NCI-H69 (cell line): ENCODE measurements at regions not wholly inside any gene's neighbourhood (a gene's known extent, or its start where the extent isn't known, plus 50 kb on each side); places are given as distances from the start of the nearest gene placed in this dataset.
"Not testable (repeated sequence)": the region's sequence is repeated elsewhere in the genome, so short reads cannot be mapped to it uniquely, and the experiment has no call there.

Experiments
- DNase-seq: peaks from one replicate; lab custom pipeline; 2025; lab: John Stamatoyannopoulos, UW

DNA sequence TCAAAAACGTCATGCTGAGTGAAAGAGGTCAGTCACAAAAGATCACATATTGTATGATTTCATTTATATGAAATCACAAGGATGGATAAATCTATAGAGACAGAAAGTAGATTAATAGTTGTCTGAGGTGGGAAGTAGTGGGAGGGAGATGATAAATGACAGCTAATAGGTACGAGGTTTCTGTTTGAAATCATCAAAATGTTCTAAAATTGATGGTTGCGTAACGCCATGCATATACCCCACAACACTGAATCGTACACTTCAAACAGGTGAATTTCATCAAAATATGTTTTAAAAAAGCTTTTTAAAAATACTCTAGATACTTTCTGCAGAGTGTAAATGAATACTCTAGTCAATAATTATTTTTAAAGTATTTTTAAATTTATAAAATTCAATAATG, 303.0 kb upstream of the STAC start:
- no peak for DNase-seq

DNA sequence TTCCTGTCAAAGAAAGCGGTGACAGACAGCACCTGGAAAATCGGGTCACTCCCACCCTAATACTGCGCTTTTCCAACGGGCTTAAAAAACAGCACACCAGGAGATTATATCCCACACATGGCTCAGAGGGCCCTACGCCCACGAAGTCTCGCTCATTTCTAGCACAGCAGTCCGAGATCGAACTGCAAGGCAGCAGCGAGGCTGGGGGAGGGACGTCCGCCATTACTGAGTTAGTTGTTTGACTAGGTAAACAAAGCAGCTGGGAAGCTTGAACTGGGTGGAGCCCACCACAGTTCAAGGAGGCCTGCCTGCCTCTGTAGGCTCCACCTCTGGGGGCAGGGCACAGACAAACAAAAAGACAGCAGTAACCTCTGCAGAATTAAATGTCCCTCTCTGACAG, 297.3 kb upstream of the STAC start:
- DNase-seq = peak; percentile 3

DNA sequence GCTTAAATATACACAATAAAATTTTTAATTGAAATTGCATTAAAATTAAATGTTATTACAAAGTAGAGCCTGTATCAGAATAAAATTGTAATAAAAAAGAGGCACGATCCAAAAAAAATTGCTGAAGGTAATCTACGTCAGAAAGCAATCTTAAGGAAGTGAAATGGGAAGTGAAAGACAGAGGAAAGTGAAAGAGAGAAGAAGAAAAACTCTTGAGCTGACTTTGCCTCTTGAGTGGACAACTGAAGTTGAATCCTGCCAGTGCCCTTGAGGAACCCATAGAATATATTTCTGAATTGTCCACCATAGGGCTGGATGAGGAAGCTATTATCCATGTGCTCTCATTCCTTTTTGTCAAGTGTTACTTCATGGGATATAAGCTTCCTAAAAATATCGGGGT, 285.1 kb upstream of the STAC start:
- no peak for DNase-seq

DNA sequence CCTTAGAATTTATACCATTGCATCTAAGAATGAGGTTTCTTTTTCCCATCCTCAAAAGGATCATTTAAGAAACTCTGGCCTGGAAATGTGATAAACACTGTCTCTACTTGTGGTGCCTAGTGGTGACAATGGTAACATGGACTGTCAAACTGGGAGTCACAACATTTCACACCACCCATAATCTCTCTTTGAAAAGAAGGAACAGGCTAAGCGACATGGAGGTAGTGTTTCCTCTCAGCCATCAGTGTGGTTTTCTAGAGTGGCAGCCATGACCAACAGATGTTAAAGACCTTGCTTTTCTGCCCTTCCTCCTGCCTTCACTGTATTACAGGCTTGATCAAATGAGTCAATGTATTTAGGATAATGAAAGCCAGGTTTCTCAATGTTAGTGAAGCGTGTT, 283.1 kb upstream of the STAC start:
- DNase-seq = no peak

DNA sequence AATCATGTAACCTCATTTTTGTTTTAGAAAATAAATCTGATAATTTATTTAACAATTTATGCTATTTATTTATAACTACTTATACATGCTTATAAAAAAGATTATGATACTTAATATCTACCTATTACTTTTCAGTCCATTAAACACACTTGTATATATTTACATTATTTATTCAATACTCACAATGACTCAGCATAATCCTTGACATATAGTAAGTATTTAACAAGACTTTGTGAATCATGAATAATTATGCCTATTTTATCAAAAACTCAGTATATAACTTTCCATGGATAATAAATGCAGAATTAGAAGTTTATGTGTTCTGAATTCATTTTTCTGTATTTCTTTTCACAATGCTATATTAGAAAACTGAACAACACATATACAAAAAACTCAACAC, 266.0 kb upstream of the STAC start:
- DNase-seq = no peak

DNA sequence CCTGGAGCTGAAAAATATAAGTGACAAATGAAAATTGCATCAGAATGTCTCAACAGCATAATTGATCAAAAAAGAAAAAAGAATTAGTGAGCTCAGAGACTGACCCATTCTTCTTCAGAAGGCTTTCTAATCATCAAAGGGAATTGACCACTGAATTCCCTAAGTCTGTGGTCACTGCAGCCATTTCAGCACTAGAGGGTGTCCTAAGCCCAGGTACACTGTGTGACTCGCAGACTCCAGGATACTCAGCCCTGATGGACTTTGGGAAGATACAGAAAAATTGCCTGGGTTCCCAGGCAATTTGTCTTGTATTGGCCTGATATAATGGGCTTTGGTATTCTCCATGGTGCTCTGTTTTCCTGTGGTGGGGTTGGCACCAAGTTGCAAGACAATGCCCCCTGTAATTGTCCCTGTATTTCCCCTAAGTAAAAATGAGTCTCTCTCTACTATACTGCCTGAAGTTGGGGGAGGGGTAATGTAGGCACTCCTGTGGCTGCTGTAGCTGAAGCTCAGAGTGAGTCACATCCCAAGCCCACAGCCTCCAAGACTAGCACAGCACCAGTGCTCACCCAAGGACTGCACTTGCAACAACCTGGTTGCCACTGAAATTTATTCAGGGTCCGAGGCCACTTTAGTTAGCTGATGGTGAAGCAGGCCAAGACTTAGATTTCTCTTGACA, 256.0 kb upstream of the STAC start:
- DNase-seq = peak; percentile 0

DNA sequence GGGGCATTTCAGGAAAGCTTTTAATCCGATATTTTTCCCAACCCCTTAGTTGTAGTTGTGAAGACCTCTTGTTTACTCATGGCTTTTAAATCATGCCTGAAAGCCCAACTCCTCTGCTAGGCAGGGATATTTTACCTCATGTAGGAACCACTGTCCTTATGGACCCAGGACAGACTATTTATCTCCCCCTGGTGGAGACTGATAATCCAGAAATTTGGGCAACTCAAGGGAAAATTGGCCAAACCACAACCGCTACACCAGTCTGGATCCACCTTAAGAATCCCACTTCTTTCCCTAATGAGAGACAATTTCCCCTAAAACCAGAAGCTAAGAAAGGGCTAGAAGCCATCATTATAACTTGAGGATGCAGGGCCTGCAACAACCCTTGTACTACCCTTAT, 248.1 kb upstream of the STAC start:
- no peak for DNase-seq

DNA sequence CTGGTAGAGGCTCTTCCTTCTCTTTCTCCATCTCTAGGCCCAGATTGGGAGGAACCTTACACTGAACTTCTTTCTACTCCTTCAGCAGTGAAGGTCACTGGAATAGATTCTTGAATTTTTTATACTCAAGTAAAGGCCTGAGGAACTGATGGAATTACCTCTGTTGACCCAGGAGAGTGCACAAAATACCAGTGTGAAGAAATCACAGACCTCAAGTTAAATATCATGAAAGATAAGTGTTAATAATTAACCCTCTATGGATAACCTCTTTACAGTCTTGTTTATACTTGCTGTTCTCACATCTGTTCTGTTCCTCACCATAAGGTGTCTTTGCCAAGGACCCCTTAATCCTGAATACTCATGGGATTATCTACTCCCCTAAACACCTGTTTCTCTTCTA, 244.4 kb upstream of the STAC start:
- no peak for DNase-seq

DNA sequence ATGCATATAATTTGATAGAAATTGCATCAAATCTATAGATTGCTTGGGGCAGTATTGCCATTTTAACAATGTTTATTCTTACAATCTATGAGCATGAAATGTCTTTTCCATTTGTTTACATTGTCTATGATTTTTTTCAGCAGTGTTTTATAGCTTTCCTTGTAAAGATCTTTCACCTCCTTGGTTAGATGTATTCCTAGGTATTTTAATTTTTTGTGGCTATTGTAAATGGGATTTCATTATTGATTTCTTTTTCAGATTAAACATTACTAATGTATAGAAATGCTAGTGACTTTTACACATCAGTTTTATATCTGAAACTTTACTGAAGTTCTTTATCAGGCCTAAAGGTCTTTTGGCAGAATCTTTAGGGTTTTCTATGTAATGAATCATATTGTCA, 237.6 kb upstream of the STAC start:
- DNase-seq = no peak

DNA sequence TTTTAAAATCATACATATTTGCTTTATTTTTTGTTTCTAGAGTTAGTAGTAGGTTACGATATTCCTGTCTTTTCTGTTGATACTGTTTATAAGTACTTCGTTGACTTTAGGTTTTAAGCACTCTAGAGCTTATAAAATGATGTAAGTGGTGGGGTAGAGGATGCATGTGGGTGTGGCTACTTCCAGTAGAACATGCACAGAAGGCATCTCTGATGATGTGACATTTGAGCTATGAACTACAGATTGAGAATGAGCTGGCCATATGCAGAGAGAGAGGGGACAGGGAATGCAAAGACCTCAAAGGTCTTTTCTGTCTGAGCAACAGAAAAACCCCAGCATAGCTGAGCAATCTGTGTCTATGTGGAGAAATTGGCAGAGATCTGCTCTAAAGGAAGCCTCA, 233.9 kb upstream of the STAC start:
- DNase-seq = no peak

DNA sequence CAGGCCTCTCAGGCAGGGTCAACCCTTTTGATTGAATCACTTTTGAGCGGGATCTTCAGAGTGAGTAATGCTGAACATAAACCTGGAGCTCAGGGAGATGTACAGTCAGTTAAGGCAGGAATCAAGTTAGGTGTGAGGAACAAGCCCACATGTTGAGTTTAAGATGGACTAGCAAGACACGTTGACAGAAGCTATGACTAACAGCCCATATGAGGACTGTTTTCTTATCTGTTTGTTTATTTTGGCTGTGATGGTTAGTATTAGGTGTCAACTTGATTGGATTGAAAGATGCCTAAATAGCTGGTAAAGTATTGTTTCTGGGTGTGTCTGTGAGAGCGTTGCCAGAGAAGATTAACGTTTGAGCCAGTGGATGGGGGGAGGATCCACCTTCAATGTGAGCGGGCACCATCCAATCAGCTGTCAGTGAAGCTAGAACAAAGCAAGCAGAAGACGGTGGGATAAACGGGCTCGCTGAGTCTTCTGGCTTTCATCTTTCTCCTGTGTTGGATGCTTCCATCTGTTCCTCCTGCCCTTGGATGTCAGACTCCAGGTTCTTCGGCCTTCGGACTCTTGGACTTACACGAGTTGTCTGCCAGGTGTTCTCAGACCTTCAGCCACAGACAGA, 232.3 kb upstream of the STAC start:
- no peak for DNase-seq

DNA sequence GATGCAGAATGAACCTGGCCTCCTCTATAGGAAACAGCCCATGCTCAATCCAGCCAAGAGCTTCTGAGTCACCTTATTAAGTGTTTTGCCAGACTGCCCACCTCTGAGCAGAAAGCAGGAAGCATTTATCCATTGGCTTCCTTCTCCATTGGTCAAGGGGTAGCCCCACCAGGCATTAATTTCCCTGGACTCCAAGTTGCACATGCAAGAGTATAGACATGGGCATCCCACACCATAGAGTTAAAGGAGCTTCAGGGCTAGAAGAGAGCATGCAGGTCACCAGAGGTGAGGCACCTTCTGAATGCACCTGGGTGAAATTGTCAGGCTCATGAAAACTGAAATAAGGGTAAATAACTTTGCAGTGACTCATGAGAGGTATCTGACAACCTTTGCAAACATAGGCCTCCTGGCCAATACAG, 230.8 kb upstream of the STAC start:
- DNase-seq = no peak

DNA sequence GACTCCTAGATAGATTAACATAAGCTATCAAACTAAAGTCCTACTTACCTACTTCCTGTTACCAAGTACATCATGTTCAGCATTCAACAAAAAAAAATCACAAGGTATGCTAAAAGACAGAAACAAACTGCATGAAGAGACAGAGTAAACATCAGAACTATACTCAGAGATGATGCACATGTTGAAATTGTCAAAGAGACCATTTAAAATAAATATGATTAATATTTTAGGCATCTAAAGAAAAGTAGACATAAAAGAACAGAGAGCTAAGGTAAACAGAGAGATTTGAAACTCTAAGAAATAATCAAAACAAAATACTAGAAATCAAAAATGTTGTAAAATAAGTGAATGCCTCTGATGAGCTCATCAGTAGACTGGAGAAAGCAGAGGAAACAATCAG, 224.8 kb upstream of the STAC start:
- no peak for DNase-seq

DNA sequence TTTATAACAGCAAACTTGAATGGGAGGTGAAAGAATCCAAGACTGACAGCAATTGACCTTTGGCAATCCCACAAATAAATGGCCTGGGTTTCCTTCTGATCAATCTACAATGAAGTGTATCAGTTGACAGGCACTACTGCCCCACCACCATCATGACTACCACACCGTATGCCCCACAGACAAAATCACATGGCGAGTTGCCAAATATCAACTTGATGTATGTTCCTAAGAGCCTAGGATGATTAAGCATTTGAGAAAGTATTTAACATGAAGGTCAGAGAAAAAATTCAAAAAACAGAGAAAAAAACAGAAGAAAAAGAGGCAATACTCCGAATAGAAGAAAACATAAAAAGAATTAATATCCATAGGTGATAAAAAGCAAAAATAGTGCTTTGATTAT, 215.9 kb upstream of the STAC start:
- no peak for DNase-seq

DNA sequence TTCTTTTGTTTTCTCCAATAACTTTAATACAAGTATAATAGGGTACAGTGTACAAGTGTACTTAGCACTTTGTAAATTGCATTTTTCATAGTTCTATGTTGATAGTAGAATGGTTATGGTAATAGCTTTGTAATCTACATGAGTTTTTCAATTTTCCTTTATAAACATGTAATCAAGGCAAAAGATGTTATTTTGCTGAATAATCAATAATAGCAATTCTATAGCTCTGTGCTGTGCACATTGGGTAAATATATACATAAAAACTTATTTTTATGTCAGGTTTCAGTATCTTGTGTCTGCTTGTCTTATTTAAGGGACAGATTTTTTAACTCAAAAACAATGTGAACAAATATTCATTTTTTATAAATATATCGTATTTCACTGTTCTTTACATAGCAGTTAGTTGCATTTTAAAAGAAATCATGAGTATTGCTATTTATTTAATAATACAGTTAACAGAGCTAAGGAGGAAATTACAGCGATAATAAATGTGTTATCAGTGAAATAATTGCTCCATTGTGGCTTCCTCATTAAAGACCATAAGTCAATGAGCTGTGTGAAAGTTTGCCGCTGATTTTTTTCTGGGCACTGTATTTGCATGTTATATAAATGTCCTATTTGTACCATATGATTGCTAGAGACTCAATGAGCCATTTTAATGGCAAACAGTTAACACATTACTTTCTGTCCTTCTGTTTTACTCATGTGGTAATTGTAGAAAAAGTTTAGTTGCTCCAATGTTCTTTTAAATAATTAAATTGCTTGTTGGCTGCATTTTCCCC, 214.6 kb upstream of the STAC start:
- no peak for DNase-seq

DNA sequence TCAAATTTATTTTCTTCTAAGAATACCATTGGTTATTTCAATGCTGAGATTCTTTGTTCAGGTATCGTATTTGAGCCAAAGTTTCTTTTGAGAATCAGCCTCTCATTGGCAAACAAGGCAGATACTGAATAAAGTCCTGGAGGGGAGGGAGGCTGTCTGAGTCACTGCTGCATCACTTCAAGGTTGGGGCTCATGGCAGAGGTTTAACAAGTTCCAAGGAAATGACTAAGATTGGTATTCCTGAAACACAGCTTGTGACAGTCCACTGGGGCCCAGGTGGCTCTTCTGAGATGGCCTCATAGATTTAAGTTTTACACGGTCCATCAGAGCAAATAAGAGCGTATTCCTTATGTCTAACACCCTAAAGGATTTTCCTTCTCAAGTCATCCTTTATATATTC, 213.8 kb upstream of the STAC start:
- no peak for DNase-seq

DNA sequence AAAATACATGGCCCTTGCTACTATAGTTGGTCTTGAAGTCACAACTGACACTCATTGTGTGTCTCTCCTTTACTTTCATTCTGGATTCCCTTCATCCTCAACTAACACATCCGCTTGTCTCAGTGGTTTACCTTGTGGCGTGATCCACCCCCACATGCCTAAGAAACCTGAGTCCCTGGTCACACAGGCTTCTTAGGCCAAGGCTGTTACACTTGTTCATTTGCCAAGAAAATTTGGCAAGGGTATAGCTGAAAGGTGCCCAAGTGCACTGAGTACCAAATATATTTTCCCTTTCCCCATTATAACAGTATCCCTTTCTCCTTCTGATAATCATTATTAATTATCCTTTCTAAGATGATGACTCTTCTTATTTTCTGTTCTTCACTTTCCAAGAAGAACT, 207.6 kb upstream of the STAC start:
- no peak for DNase-seq

DNA sequence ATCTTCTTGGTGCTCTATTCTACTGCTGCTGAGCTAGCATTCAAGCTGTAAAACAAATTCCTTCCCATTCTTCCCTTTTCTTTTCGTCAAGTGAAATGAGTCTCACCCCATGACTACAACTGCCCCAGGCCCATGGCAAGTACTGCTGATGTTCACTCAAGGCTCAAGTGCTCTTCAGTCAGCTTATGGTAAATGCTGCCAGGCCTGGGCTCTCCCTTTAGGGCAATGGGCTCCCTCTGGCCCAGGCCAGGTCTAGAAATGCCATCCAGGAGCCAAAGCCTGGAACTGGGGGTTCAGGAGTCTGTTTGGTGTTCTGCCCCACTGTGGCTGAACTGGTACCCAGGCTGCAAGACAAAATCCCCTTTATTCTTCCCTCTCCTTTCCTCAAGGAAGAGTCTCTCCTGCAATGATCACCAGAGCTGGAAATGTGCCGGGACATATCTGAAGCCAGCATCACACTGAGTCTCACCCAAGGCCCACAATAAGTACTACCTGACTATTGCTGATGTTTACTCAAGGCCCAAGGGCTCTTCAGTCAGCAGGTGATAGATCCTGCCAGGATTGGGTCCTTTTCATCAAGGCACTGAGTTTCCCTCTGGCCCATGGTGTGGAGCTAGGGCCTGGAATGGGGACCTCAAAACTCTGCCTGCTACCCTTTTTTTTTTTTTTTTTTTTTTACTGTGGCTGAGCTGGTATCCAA, 205.0 kb upstream of the STAC start:
- DNase-seq = no peak

DNA sequence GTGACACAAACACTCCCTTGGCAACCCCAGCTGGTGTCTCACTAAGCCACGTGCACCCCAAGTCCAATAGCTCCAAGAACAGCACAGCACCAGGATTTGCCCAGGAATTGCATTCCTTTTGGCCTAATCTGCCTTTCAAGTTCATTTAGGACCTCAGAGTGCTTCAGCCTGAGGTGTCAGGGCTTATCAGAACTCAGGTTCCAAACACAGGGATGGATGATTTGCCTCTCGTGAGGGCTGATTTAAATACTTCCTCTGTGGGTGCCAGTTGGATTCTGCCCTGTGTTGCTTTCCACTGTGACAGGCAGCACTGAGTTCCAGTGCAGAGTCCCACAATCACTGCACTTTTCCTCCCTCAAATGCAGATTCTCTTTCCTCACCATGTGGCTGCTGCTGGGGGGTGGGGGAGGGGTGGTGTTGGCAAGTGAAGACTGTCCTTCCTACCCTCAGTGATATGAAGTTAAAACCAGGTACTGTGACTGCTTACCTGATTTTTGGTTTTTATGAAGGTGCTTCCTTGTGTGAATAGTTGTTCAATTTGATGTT, 204.3 kb upstream of the STAC start:
- DNase-seq = no peak

DNA sequence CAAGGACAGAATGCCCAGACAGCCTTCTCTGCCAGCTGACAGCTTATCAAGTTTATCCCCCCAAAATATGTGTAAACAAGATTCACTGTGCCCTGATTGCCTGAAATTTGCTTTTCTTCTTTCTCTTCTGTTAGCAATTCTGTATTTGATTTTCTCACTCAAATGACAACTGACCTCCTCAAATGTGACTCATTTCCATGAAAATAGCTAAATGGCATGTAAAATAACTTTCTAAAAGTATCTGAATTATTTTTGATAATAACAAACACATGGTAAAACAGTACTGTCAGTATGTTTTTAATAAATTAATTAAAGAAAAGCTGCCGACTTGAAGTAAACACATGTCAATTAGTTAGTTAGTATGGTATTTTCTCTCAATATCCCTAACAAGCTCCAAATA, 202.3 kb upstream of the STAC start:
- DNase-seq = no peak

DNA sequence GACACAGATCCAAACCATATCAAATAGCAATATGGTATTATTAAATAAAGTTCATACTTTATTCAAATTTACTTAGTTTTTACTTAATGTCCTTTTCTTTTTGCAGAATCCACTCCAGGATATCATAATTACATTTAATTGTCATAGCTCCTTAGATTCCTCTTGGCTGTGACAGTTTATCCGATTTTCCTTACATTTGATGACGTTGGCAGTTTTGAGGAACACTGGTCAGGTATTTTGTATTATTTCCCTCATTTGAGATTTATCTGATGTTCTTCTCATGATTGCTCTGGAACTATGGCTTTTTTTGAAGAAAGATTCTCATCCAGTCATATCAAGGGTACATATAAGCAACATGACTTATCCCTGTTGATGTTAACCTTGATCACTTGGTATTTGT, 198.3 kb upstream of the STAC start:
- DNase-seq = no peak

DNA sequence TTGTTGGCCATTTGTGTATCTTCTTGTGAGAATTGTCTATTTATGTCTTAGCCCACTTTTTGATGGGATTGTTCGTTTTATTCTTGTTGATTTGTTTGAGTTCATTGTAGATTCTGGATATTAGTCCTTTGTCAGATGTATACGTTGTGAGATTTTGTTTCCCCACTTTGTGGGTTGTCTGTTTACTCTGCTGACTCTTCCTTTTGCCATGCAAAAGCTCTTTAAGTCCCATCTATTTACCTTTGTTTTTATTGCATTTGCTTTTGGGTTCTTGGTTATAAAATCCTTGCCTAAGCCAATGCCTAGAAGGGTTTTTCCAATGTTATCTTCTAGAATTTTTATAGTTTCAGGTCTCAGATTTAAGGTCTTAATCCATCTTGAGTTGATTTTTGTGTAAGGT, 193.1 kb upstream of the STAC start:
- not testable (repeated sequence) for DNase-seq

DNA sequence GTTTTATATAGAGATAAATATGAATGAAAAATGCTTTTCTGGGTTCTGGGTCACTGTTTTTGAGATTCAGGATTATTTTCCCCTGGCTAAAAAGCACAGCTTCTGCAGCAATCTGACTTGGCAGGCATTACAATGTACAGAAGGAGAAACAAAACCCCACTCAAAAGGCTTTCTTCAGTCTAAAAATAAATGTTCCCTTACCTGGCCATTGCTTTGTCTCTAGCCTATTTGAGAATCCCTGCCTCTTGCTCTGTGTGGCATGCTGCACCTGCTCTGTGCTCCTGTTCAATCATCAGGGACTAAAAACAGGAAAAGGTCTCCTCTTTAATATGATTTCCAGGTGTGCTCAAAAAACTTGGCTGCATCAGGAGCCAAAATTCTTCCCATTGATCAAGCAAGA, 187.4 kb upstream of the STAC start:
- DNase-seq = no peak
